LHCN-M2 (cell line): ENCODE measurements at regions not wholly inside any gene's neighbourhood (a gene's known extent, or its start where the extent isn't known, plus 50 kb on each side); places are given as distances from the start of the nearest gene placed in this dataset.
"Not testable (repeated sequence)": the region's sequence is repeated elsewhere in the genome, so short reads cannot be mapped to it uniquely, and the experiment has no call there.

Experiments used
- DNase-seq: peaks from one replicate; pipeline ENCODE4 v3.0.0-alpha.2; 2012; ENCODE audit warnings: low read depth

DNA sequence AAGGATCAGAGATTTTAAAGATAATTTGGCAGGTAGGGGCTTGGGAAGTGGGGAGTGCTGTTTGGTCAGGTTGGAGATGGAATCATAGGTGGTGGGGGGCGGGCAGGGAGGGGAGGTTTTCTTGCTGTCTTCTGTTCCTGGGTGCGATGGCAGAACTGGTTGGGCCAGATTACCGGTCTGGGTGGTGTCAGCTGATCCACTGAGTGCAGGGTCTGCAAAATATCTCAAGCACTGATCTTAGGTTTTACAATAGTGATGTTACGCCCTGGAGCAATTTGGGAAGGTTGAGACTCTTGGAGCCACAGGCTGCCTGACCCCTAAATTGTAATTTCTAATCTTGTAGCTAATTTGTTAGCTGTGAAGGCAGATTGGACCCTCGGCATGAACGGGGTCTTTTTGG lies 78.0 kb upstream of the PARP8 start:
- DNase-seq, result not testable (repeated sequence)

DNA sequence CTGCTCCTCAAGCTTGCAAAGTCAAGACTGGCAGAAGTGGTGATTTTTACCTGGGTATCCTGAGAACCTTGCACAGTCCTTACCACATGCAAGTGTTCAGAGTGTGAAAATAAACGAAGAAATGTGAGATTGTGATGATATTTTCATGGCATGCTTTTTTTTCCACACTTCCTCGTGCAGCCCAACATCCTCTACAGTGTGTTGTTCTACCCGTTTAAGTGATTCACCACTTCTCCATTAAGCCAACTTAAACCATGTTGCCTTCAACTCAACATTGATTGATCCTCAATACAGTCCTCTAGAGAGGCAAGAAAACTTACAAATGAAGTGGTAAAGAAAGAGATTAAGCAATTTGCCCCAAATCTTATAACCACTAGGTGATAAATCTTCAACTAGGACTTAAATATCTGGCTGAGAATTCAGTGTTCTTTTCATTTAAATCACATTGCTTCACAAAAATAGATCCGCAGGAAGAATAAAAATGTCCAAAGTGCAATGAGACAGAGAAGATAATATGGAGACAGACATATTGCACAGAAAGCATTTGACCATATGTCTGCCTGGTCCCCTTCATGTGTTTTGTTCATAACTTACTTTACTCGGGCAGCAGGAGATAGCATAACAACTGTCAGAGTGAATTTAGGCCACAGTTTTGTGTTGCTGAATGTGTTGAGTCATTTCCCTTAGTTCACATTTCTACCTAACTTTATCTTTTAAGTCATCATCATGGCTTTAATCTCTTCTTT lies 75.8 kb upstream of the PARP8 start:
- DNase-seq, result not testable (repeated sequence)

DNA sequence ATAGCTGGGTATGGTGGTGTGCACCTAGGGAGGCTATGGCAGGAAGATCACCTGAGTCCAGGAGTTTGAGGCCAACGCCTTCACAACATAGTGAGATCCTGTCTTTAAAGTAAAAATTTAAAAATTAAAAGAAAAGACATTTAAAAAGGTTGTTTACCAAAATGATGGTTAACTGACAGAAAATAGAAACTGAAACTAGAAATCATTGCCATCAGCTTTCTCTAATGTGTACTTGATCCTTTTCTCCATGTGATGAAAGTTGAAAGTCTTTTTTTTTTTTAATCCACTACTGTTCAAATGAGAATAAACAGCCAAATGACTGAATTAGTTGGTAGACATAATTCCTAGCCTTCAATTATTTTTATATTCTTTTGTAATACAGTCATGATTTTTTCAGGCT lies 75.1 kb upstream of the PARP8 start:
- DNase-seq, result not testable (repeated sequence)

DNA sequence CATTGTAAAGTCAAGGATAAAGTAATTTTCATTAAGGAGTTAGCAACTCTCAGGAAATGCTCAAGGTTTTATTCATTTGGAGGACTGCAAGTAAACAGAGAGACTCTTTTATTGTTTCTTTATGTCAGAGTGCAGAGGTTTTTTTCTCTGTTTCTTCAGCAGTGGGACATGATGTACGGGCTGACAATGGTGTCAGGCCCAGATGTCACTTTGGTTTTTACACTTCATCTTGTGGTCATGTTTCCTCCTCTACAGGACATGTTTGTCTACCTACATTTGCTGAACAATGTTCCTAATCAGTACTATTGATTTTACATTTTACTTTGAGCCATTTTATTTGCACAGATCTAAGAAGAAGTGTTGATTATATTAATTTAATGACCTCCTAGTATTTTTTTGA lies 72.8 kb upstream of the PARP8 start:
- no peak for DNase-seq

DNA sequence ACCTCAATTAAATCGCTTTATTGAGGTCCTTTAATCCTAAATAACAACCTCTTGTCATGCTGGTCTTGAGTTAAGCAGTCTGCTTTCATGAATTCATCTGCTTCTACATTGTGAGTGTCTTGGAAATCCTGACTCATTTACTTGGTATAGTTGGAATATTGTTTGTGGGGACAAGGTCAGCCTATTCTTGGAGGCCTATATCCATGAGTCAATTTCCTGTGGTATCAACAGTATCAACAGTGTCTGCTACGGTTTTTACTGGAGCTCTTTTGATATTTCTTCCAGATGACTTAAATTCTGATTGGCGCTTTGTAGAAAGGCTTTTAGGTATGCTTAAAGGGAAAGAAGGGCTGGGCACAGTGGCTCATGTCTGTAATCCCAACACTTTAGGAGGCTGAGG lies 71.2 kb upstream of the PARP8 start:
- DNase-seq, result peak; percentile 91

DNA sequence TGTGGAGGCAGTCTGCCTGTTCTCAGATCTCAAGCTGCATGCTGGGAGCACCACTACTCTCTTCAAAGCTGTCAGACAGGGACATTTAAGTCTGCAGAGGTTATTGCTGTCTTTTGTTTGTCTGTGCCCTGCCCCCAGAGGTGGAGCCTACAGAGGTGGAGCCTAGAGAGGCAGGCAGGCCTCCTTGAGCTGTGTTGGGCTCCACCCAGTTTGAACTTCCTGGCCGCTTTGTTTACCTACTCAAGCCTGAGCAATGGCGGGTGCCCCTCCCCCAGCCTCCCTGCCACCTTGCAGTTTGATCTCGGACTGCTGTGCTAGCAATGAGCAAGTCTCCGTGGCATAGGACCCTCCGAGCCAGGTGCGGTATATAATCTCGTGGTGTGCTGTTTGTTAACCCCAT lies 64.9 kb upstream of the PARP8 start:
- DNase-seq, result not testable (repeated sequence)

DNA sequence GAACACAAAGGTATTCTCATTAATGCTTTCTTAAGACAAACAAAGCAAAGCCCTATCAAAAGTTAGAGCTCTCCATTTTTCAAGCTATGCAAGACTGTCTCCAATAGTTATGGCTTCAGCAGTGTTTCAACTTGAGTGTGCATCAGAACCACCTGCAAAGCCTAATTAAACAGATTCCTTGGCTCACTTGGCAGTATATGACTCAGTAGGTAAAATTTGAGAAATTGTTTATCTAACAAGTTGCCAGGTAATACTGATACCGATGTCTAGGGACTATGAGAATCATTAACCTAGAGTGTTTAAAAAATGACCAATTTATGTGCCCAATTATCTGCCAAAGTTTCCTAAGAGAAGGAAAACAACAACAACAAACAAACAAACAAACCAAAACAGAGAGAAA lies 60.3 kb upstream of the PARP8 start:
- DNase-seq, result no peak

DNA sequence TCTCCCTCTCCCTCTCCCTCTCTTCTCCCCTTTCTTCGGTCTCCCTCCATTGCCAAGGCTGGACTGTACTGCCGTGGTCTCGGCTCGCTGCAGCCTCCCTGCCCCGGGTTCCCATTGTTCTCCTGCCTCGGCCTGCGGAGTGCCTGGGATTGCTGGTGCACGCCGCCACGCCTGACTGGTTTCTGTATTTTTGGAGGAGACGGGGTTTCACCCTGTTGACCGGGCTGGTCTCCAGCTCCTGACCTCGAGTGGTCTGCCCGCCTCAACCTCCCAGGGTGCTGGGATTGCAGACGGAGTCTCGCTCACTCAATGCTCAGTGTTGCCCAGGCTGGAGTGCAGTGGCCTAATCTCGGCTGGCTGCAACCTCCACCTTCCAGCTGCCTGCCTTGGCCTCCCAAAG lies 59.0 kb upstream of the PARP8 start:
- not testable (repeated sequence) for DNase-seq

DNA sequence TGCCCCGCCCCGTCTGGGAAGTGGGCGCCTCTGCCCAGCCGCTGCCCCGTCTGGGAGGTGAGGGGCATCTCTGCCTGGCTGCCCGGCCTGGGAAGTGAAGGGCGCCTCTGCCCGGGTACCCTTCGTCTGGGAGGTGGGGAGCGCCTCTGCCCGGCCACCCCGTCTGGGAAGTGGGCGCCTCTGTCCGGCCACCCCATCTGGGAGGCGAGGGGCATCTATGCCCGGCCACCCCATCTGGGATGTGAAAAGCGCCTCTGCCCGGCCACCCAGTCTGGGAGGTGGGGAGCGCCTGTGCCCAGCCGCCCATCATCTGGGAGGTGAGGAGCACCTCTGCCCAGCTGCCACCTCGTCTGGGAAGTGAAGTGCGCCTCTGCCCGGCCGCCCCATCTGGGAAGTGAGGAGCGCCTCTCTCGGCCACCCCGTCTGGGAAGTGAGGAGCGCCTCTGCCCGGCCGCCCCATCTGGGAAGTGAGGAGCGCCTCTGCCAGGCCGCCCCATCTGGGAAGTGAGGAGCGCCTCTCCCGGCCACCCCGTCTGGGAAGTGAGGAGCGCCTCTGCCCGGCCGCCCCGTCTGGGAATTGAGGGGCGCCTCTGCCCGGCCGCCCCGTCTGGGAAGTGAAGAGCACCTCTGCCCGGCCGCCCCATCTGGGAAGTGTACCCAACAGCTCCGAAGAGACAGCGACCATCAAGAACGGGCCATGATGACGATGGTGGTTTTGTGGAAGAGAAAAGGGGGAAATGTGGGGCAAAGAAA lies 58.3 kb upstream of the PARP8 start:
- DNase-seq, result not testable (repeated sequence)

DNA sequence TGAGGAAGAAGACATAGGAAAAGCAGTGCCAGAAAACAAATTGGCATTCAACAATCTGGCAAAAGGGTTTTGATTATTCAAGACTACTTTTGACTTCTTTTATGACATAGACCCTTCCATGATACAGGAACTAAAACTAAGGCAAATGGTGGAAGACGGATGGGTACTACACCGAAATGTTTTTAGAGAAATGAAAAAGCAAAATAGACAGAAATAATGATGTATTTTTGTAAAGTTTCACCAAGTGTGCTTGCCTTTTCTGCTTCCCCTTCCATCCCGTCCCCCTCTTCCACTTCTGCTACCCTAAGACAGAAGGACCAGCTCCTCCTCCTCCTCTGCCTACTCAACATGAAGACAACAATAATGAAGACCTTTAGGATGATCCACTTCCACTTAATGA lies 53.4 kb upstream of the PARP8 start:
- DNase-seq, result not testable (repeated sequence)
